ENCODE measurements at regions not wholly inside any gene's neighbourhood (a gene's known extent, or its start where the extent isn't known, plus 50 kb on each side); places are given as distances from the start of the nearest gene placed in this dataset.

DNA sequence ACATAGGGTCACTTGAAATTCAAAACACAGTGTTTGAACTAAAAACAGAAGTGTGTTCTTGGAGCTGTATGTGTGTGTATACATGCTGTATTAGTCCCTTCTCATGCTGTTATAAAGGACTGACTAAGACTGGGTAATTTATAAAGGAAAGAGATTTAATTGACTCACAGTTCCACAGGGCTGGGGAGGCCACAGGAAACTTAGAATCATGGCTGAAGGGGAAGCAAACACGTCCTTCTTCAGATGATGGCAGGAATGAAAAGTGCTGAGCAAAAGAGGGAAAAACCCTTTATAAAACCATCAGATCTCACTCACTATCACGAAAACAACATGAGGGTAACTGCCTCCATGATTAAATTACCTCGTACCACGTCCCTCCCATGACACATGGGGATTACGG is 224.1 kb downstream of the BCAT1 start:
- no peak for DNase-seq (ENCODE audit: low read depth)

DNA sequence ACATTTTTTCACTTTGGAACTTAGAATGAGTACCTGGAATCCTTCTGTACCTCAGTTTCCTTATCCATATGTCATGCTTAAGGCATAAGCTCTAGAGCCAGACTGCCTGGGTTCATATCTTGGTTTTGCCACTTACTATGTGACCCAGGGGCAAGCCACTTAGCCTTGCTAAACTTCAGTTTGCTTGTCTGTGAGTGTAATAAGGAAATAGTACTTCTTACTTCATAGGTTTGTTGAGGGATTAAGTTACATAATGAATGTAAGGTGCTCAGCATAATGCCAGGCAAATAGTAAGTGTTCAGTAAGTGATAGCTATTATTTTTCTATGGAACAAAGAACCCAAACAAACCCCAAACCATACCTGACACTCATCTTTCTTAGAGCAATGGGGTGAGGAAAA is 225.1 kb downstream of the BCAT1 start:
- no peak for DNase-seq (ENCODE audit: low read depth)

DNA sequence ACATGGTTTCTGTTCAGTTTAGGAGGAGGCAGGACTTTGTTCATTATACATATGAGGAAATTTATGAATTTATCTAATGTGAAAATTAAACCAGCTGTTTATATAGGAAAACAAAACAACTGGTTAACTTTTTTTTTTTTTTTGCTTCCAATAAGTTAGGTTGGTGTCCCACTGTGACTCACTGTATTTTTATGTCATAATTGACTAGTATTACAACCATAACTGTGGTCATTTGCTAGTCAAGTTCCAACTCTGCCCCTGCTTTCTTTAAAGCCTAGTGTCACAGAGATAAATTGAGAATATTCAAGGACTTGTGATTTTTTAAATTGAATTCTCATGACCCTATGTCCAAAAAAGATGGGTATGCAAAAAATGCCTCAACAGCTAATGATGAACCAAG is 227.7 kb downstream of the BCAT1 start:
- peak; percentile 28 for DNase-seq (ENCODE audit: low read depth)

DNA sequence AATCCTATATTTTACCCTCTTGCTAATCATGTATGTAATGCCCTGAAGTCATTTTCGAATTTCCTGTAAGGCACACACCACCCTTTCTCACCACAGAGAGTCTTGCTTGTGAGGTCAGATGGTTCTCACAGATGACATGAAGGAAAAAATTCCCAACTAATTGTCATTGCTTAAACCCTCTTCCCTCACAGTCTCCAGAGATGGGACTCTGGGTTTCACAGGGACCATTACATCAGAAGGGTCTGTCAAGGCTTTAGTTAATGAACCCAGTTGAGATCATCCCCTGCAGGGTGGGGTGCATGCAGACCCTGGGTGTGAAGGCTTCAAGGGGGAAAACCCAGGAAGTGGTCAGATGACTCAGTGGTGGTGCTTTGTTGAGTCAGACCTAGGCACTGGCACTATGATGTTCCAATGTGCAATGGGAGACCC is 229.6 kb downstream of the BCAT1 start:
- DNase-seq (ENCODE audit: low read depth), result peak; percentile 59

DNA sequence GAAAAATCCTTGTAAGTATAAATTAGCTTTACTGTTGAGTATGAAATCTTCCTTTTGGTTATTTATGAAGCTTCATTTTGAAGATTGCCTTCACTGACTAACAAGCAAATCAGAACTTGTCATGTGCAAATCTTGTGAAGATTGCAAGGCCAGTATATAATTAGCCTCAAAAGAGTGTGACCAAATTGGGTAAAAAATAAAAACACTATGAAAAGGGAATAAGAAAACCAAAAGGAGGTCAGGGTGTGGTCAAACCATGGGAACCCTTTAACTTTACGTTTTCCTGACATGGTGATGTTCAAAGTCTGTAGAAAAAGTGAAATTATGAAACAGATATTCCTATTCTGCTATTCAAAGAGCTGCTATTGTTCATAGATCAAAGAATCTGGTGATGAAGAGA is 230.3 kb downstream of the BCAT1 start:
- no peak for DNase-seq (ENCODE audit: low read depth)

DNA sequence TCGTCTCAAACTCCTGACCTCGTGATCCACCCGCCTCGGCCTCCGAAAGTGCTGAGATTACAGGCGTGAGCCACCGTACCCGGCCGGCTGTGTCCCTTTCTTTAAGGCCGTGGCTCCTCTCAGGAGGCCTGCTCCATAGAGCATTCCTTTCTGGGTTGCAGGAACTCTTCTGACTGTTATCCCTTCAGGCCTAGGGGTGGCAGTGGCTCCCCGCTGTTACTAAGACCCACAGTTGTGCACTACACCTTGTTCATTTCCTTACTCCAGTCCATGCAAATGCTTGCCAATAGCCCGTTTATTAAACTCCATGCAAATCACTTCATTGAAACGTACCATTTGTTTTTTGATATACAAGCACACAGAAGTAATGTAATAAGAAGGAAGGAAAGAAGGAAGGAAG is 234.7 kb downstream of the BCAT1 start:
- no peak for DNase-seq (ENCODE audit: low read depth)

DNA sequence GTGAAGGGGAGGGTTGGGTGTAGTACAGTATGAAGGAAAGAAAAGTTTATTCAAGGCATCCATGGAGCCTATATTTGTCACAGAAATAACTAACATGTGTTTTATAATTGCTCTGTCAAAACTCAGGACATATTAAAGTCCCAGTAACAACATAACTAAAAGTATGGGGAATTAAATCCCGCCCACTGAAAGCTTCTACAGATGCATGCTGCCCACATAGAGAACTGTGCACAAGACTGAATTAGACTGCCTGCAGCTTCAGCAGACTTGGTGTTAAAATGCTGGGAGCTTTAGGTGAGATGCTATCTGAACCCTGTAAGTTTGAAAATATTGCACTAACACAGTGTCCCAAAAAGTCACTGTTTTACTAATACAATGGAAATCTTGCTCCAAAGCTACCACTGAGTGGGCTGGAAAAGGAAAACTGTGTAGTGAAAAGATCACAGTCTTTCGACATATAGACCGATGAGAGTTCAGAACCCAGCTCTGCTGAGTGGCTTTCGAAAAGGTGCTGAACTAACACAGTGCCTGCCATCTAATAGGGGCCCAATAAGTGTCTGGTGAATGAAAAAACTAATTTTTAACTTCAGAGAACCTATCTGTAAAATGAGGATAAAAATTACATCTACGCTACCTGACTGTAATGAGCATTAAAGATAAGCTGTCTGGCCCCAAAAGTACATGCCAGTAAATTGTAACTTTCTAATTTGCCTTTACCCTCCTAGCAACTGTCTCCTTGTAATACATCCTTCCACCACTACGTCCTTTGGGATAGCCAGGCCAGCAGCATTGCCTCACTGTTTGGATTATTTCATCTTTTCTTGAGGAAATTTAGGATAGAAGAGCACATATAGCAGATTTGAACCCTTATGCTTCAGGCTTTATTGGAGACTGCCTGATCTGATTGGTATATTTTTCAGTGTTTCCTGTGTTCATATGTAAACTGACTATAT is 237.6 kb downstream of the BCAT1 start:
- no peak for DNase-seq (ENCODE audit: low read depth)

DNA sequence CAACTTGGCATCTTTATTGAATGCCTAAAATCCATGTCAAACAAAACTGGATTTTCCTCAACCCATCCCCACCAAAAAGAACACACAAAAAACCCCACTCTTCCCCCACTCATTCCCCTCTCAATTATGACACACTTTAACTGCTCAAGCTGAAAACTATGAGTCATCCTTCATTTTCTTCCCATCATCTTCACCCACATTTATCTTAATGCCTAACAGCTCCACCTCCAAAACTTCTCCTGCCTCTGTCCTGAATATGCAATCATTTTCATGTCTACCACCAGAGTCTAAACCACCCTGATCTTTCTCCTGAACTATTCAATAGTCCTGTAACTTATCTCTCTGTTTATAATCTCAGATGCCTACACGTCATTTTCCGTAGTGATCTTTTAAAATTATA is 239.7 kb downstream of the BCAT1 start:
- DNase-seq (ENCODE audit: low read depth), result peak; percentile 23

DNA sequence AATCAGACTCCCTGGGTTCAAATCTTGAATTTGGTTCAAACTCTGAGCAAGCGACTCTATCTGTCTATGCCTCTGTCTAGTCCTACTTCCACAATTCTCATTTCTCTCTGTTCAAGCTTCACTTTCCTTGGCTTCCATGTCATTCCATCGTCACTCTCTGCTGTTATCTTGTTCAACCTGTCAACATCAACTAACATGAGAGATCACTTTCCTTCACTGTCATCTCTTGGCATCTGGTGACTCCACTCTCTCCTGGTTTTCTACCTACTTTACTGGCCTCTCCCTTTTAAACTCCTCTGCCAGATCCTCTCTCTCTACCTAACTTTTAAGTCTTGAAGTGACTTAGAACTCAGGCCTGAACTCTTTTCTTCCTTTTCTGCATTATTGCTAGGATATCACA is 240.2 kb downstream of the BCAT1 start:
- DNase-seq (ENCODE audit: low read depth), result no peak

DNA sequence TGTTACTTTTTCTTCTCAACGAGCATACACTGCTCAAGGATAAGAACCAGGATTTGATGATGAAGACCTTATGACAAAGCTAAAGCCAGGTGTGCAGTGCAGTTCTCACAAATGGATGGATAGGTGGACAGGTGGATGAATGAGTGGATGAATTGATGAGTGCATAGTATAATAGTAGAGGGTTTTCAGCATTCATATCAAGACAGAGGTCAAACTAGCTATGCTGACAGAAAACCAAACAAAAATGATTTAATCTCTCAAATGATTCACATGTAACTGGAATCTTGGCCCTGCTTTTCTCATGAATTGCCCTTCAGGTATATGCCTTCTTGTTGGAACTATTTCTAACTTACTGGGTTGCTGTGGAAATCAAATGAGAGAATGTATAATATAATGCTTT is 240.9 kb downstream of the BCAT1 start:
- DNase-seq (ENCODE audit: low read depth), result no peak

DNA sequence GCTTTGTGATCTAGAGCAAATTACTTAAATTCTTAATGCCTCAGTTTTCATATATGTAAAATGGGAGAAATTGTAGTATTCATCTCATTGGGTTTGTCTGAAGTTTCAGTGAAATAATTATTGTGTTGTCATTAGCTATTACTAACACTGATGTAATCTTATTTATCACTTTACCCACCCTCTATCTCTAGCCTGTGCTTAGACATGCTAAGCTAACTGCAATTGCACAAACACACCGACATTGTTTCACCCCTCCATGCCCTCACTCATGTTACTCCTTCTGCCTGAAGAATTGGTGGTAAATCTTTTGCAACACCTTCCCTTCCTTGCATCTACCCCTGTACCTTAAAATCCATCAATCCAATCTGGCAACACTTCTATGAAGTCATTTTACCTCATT is 241.6 kb downstream of the BCAT1 start:
- no peak for DNase-seq (ENCODE audit: low read depth)

DNA sequence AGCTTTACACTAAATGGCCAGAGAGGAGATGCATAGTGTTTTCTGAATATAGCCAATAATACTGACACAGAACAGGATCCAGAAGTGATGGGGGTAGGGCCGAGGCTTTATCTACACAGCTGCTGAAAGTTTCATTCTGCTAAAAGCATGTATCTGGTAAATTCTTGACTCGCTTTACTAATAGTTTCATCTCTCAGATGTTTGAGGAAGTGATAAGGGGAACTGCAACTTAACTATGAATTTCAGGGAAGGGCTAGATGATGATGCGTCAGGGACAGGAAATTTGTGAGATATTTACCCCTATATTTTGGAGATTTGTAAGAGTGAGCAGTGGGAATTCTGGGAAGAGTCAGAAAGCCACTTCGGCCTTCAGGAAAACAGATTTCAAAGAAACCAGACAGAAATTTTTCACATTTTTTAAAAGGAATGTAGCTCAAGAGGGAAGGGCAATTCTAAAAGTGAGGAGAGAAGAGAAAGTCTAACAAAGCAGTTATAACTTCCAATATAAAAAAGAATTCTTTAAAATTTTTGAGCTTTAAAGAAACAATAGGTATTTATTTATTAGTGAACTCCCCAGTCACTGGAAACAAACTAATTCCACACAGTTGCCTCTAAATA is 243.1 kb downstream of the BCAT1 start:
- no peak for DNase-seq (ENCODE audit: low read depth)

DNA sequence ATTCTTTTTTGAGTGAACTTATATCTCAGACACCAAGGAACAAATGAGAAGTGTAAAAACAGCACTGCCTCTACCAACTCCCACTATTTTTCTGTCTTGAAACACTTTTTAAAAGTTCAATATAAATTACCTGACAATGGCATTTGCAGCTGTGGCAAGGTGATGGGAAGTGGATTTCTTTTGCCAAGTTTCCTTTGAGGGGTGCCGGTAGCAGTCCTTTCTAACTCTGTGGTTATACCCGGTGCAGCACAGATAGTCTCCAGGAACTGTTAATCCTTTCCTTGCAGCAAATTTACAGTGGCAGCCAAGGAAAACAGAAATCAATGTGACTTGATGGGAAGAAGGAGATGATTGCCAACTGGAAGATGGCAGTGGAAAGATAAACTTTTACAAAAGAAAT is 243.7 kb downstream of the BCAT1 start:
- DNase-seq (ENCODE audit: low read depth), result no peak

DNA sequence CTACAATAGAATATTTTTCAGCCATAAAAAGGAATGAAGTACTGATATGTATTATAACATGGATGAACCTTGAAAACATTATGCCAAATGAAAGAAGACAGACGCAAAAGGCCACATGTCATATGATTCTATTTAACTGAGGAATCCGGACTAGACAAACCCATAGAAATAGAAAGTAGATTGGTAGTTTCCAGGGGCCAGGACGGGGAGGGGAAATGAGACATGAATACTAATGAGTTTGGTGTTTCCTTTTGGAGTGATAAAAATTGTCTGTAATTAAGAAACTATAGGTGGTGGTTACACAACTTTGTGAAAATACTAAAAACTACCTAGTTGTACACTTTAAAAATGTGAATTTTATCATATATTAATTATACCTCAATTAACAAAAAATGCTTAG is 247.6 kb downstream of the BCAT1 start:
- no peak for DNase-seq (ENCODE audit: low read depth)

DNA sequence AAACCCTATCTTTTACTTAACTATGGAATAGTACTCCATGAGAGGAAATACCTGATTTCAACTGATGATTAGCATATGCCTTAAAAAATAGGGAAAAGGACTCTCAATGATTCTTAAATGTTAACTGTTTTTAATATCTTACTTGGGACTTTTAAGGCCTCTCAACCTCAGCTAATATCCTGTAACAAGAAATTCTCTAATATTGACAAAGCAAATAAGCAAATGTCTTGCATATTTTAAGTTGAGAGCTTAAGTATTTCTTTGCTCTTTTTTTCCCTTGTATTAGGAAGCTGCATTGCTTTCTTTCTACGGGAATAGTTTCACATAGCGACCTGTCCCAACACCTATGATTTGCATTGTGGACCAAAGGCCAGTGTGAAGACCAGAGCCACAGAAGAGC is 249.9 kb downstream of the BCAT1 start:
- DNase-seq (ENCODE audit: low read depth), result no peak

DNA sequence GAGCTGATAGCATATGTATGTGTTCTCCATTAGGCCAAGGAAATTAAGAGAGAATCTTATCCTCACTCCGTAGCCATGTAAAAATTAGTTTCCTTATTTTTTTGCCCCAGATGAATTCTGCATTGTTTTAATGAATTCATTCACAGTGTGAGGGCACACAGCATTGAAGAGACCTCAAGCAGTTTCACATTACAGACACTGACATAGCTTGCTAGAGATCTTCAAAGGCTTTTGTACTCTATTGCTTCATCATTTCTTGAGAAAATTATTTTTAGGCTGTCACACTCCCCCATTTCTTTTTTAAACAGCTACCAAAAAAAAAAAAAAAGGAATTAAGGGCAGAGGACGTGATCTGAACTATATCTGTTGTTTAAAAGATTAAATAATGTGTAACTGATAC is 251.1 kb downstream of the BCAT1 start:
- DNase-seq (ENCODE audit: low read depth), result no peak

DNA sequence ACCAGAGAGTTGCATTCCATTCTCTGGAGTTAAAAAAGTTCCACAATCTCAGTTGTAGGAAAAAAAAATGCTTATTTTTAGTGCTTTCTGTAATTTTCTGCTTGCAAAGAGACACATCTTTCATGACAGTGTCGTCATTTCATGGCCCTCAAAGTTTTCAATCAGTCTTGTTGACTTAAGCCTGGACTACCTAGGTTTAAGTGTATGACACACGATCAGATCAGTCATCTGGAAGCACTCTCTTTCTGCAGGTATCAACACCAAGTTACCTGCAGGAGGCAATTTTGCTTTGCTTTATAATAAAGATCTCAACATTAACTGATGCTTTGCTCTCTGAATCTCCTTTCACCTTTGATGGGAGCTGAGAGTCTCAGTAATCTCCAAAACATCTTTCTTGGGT is 251.6 kb downstream of the BCAT1 start:
- no peak for DNase-seq (ENCODE audit: low read depth)

DNA sequence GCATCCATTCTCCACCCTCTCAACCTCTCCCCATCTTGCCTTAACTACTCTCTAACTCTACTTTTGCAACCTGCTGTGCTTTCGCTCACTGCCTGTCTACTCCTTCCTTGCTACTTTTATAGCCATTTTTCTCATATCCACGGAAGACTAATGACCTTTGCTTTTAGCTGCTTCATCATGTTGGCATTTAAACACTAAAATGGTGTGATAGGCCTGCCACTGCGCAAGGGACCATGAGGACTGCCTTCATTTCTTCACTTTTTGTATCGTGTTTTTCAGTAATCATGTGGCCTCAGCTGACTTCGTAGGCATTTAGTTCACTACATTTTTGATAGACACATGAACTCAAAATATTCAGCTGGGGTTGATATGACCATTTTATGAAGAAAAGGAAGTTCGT is 252.1 kb downstream of the BCAT1 start:
- DNase-seq (ENCODE audit: low read depth), result no peak

DNA sequence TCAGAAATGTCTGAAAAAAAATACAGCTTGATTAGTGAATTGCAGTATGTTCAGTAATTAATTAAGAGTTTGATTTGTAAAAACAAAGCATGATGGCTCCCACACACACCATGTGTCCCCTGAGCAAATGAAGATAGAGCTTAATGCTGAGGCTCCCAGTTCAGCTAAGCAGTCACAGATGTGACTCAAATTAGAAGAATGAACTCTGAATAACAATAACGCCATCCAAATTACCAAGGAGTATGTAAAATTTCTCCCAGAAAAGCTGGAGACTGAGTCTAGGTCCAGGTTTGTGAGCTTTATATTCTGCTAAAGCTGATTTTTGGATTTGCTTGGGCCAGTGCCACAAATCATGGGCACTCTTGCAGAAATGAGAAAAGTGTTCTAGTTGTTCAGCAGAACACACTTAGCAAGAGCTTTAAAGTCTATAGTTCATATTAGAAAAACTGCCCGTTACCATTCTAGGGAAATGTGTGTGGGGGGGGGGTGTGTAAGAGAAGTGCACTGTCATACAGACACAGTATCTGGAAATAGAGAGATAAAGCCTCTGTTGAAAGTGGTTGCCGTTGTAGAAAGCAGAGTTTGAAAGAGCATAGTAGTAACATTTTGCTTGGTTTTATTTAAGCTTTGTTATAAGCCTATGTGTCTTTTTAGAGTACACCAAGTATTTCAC is 253.1 kb downstream of the BCAT1 start:
- no peak for DNase-seq (ENCODE audit: low read depth)

DNA sequence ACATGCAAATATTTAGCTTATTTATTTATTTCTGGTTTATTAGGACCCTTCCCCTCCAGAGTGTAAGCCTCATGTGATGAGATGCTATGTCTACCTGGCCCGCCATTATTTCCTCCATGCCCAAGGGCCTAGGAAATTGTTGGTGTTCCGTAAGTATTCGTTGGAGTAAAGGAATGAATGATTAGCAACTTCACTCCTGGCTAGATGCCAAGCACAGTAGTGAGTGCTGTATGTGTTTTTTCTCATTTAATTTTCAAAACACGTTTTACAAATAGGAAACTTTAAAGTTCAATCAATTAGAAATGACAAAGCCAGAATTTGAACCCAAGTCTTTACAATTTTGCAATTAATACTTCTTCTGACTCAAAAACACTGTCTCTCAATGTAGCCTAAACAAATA is 253.8 kb downstream of the BCAT1 start:
- no peak for DNase-seq (ENCODE audit: low read depth)

DNA sequence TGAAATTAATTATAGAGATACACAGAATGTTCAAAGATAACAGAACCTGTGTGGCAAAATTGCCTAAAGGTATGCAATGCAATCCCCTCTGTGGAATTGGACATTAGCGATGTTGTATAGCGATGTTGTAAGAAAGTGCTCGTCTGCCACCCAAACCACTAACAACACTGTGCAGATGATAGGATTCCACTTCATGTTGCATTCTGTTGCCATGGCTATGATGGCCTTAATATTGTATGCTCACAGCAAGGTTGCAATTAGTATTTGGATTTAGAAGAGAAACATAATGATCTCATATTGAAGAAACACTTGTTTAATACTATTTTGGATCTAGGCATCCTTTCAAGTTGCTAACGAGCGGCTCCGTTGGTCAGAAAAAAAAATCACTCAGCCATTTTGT is 260.3 kb downstream of the BCAT1 start:
- no peak for DNase-seq (ENCODE audit: low read depth)

DNA sequence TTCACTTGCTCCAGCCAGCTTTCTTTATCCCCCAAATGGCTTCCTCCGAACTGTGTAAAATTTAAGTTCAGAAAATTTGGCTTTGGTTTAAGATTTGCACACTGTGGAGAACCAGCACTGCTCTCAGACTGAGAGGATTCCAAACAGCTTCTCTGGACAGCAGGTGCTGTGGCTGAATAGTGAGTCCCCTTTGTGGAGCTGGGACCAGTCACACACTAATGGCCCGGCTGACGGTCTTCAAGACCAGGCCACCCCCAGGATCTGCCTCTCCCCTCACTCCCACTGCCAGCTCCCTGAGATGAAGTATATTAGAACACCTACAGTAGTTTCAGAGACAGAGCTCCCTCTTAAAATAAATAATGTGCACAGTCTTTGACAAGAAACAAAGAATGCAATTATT is 267.3 kb downstream of the BCAT1 start:
- DNase-seq (ENCODE audit: low read depth), result no peak

DNA sequence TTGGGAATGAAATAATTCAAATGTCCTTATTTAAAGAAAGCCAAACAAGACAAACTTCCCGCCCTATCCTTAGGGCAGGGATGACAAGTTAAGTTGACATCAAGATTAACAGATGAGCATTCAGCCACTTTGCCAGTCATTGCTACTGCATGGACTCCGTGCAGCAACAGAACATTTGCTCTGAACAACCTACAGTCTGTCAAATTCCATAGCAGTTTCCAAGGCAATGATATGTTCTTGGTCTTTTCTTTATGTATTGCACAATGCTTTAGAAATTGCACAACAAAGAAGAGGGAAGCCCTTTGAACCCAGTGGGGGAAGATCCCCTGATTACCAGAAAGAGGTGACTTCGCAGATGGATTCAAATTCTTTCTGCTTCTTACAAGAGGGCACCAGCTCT is 269.8 kb downstream of the BCAT1 start:
- peak; percentile 13 for DNase-seq (ENCODE audit: low read depth)

Data from LHCN-M2 (cell line).